Epithelial cell of proximal tubule (primary cell): ENCODE measurements at regions not wholly inside any gene's neighbourhood (a gene's known extent, or its start where the extent isn't known, plus 50 kb on each side); places are given as distances from the start of the nearest gene placed in this dataset.

Experiments
- DNase-seq: peaks from one replicate; pipeline ENCODE4 v3.0.0-alpha.2; 2011; ENCODE audit warnings: low read depth
- H3K4me3 ChIP-seq: 2 replicates; pipeline ENCODE4 v1.5.1; 2011; ENCODE audit warnings: low read depth, mild to moderate bottlenecking, low read length
- CTCF ChIP-seq: conservative IDR thresholded peaks from 2 replicates; pipeline ENCODE4 v1.5.1; 2012; ENCODE audit warnings: low read depth, mild to moderate bottlenecking, low read length

DNA sequence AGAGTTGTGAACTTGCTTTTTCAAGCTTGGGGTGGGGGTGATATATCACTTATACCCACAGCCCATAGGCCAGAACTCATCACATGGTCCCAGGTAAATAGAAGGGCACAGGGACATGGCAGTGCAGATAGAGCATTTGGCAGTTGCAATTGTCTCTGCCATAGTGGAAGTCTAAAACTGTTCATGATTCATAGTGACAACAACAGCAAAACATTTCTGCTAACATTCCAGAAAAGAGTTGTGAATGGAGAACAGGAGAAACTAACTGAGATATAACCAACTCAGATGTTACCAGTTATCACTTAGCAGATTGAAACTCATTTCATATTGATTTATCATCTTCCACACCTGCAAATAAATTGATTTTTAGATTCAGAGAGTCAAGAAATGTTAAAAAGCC, 278.6 kb upstream of the KYNU start:
- TF ChIP-seq CTCF, result no peak
- H3K4me3 ChIP-seq, result no peak overlapping the region
- no peak for DNase-seq

DNA sequence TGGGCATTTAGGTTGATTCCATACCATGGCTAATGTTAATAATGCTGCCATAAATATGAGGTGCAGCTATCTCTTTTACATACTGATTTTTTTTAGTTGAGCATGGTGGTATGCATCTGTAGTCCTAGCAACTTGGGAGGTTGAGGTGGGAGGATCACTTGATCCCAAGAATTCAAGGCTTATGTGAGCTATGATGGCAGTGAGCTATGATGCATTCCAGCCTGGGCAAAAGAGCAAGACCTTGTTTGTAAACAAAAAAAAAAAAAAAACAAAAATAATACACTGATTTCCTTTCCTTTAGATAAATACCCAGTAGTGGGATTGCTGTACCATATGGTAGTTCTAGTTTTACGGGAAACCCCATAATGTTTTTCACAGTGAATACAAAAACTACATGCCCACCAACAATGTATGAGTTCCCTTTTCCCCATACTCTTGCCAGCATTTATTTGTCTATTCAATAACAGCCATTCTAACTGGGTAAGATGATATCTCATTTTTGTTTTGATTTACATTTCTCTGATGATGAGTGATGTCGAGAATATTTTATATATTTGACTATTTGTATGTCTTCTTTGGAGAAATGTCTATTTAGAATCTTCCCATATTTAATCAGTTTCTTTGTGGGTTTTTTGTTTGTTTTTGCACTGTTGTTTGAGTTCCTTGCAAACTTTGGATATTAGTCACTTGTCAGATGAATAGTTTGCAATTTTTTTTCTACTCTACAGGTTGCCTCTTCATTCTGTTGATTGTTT, 281.0 kb upstream of the KYNU start:
- peak; percentile 26 for DNase-seq
- H3K4me3 ChIP-seq, result no peak overlapping the region
- TF ChIP-seq CTCF, result no peak

- TF ChIP-seq CTCF, result no peak
- no peak for DNase-seq
- no peak overlapping the region for H3K4me3 ChIP-seq
Observed at GRCh38 chr2:142594935-142595334, 282.5 kb upstream of the KYNU start.

DNA sequence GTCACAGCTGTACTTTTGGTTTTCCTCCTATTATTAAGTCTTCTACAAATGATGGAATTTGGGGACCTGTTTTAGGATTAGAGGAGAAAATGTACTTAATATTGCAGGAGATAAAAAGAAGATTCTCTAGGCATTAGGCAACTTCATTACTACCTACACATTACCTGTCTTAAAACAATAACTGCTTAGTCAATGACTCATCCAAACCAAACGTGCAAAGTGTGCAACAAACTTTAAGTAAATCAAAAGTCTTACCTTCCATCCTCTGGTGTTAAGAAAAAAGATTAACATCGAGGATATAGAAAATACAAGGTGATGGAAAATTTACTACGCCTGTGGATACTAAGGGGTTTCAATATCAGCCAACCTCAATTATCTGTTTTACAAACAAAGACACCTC, 285.3 kb upstream of the KYNU start:
- TF ChIP-seq CTCF, result no peak
- no peak for DNase-seq
- H3K4me3 ChIP-seq, result no peak overlapping the region

- no peak overlapping the region for H3K4me3 ChIP-seq
- TF ChIP-seq CTCF, result no peak
- no peak for DNase-seq
Observed at GRCh38 chr2:142591420-142591819, 286.0 kb upstream of the KYNU start.

DNA sequence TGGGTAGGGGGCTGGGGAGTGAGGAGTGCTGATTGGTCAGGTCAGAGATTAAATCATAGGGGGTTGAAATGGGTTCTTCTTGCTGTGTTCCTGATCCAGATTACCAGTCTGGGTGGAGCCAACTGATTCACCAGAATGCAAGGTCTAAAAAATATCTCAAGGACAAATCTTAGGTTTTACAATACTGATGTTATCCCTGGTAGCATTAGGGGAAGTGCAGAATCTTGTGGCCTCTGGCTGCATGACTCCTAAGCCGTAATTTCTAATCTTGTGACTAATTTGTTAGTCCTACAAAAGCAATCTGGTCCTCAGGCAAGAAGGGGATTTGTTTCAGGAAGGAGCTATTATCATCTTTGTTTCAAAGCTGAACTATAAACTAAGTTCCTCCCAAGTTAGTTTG, 289.2 kb upstream of the KYNU start:
- TF ChIP-seq CTCF, result no peak
- no peak overlapping the region for H3K4me3 ChIP-seq
- no peak for DNase-seq
